RWPE1 (cell line): ENCODE measurements at regions not wholly inside any gene's neighbourhood (a gene's known extent, or its start where the extent isn't known, plus 50 kb on each side); places are given as distances from the start of the nearest gene placed in this dataset.
A peak's percentile ranks its signal among the peaks of the same experiment; 100 is the strongest.

ENCODE experiments used
- CTCF ChIA-PET: fragments of 350-600 bp; sonication (Branson Sonifier 250); formaldehyde crosslinking; extraction: SDS; loops from one replicate; lab custom pipeline; 2021; lab: Yijun Ruan, JAX
- POLR2A ChIA-PET: fragments of 400-600 bp; formaldehyde crosslinking; extraction: SDS; loops from one replicate; lab custom pipeline; 2020; ENCODE audit warnings: antibody characterized with exemption; ENCODE audit not compliant: low non-redundant PET; lab: Yijun Ruan, JAX
- DNase-seq: peaks from one replicate; pipeline ENCODE4 v3.0.0; 2012; ENCODE audit warnings: low spot score
- H3K27ac ChIP-seq: fragments of 450-650 bp; 2 replicates; pipeline ENCODE4 v1.5.1; 2017
- TF ChIP-seq, protein P1 (sequence below): fragments of 450-650 bp; conservative IDR thresholded peaks from 2 replicates; pipeline ENCODE4 v1.5.1; 2017; ENCODE audit warnings: low read depth, mild to moderate bottlenecking

GRCh38 chr5:158180407-158180806 lies 321.5 kb upstream of the CLINT1 start:
- TF ChIP-seq, protein P1, sequence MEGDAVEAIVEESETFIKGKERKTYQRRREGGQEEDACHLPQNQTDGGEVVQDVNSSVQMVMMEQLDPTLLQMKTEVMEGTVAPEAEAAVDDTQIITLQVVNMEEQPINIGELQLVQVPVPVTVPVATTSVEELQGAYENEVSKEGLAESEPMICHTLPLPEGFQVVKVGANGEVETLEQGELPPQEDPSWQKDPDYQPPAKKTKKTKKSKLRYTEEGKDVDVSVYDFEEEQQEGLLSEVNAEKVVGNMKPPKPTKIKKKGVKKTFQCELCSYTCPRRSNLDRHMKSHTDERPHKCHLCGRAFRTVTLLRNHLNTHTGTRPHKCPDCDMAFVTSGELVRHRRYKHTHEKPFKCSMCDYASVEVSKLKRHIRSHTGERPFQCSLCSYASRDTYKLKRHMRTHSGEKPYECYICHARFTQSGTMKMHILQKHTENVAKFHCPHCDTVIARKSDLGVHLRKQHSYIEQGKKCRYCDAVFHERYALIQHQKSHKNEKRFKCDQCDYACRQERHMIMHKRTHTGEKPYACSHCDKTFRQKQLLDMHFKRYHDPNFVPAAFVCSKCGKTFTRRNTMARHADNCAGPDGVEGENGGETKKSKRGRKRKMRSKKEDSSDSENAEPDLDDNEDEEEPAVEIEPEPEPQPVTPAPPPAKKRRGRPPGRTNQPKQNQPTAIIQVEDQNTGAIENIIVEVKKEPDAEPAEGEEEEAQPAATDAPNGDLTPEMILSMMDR, result no peak
- no peak overlapping the region for H3K27ac ChIP-seq
- CTCF ChIA-PET, result interaction anchor here (0.6 to 1.2 kb wide), 2 partner anchors 411 to 926 kb away, joined by 3 read pairs; no protein-coding TSS in a partner anchor
- POLR2A ChIA-PET, result no interaction called here
- DNase-seq, result no peak

GRCh38 chr5:158179271-158179670 lies 320.3 kb upstream of the CLINT1 start:
- ChIA-PET POLR2A (no interaction called here), CTCF (interaction anchor here (0.7 kb wide), 1 partner anchor 517 kb away, joined by 3 read pairs; no protein-coding TSS in a partner anchor)
- no peak for DNase-seq
- no peak overlapping the region for H3K27ac ChIP-seq
- TF ChIP-seq, protein P1, result no peak

- POLR2A ChIA-PET, result no interaction called here
- CTCF ChIA-PET, result interaction anchor here (0.7 kb wide), 1 partner anchor 735 kb away, joined by 5 read pairs; no protein-coding TSS in a partner anchor
Observed at GRCh38 chr5:158178535-158178934, 319.6 kb upstream of the CLINT1 start.

GRCh38 chr5:158177146-158177545 lies 318.2 kb upstream of the CLINT1 start:
- H3K27ac ChIP-seq, result no peak overlapping the region
- no peak for DNase-seq
- TF ChIP-seq, protein P1, result no peak
- POLR2A ChIA-PET, result no interaction called here
- CTCF ChIA-PET, result interaction anchor here (0.7 kb wide), 1 partner anchor 482 kb away, joined by 3 read pairs; no protein-coding TSS in a partner anchor

More at GRCh38 chr5:158178535-158178934, 319.6 kb upstream of the CLINT1 start:
- H3K27ac ChIP-seq, result no peak overlapping the region
- DNase-seq, result no peak
- TF ChIP-seq, protein P1, result no peak

DNA sequence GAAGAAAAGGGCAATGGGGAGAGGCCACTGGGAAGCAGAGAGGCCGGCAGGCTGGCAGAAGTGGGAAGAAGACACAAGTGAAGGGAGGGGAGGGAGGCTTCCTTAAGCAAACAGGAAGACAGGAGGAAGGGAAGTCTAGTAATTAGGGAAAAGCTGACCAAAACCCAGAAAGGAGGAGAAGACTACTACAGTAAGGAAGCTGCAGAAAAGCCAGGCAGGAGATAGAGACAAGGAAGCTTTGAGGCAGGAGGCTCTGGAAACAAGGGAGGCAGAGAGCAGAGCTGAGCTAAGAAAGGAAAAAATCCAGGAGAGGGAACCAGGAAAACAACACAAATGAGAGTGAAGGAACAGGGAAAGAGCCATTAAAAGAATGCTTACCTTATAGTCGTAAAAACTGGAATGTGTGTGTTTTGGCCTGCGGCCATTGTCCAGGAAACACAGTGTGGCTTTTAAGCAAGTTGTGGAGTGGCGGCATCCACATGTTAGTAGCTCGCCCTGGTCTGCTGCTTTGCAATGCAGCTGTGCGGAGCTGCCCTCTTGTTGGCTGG lies 317.1 kb upstream of the CLINT1 start:
- DNase-seq, result no peak
- POLR2A ChIA-PET, result no interaction called here
- CTCF ChIA-PET, result interaction anchor here (1.5 to 1.6 kb wide), 2 partner anchors 519 to 631 kb away, joined by 3 to 15 read pairs; no protein-coding TSS in a partner anchor
- TF ChIP-seq, protein P1, result no peak
- no peak overlapping the region for H3K27ac ChIP-seq

- POLR2A ChIA-PET, result interaction anchor here (0.7 kb wide), 1 partner anchor 219 kb away, joined by 8 read pairs; no protein-coding TSS in a partner anchor
- TF ChIP-seq, protein P1, result peak; percentile 73
- no peak overlapping the region for H3K27ac ChIP-seq
- CTCF ChIA-PET, result interaction anchor here (0.5 to 1.6 kb wide), 17 partner anchors 41 to 957 kb away, joined by 3 to 26 read pairs (median 3); no protein-coding TSS in a partner anchor
- DNase-seq, result peak; percentile 79
Observed at GRCh38 chr5:158174918-158175851, 316.2 kb upstream of the CLINT1 start.
